GM12873 (cell line): ENCODE measurements at regions not wholly inside any gene's neighbourhood (a gene's known extent, or its start where the extent isn't known, plus 50 kb on each side); places are given as distances from the start of the nearest gene placed in this dataset.

ENCODE experiments used
- TF ChIP-seq, protein P1 (sequence below): IDR thresholded peaks from 2 replicates; pipeline ENCODE4 v1.5.1; 2012; ENCODE audit warnings: low read depth, mild to moderate bottlenecking, moderate library complexity, low read length, control low read depth; ENCODE audit not compliant: insufficient read depth; ENCODE audit errors: missing control alignments

DNA sequence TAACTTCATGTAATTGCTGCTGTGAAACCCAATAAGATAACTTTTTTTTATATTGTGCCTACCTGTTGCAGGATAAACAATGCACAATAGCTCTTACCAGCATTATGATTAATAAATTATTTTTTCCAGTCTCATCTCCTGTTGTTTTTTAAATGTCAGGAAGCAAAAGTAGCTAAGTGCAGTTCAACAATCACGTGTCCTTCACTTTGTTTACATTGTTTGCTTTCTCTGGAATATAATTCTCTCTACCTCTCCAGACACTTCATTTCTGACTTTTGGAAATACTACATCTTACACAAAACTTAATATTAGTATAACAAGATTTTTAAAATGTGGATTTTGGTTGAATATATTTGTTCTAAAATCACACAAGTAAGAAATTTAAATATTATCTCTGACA lies 1359.4 kb downstream of the SLITRK1 start:
- TF ChIP-seq, protein P1, sequence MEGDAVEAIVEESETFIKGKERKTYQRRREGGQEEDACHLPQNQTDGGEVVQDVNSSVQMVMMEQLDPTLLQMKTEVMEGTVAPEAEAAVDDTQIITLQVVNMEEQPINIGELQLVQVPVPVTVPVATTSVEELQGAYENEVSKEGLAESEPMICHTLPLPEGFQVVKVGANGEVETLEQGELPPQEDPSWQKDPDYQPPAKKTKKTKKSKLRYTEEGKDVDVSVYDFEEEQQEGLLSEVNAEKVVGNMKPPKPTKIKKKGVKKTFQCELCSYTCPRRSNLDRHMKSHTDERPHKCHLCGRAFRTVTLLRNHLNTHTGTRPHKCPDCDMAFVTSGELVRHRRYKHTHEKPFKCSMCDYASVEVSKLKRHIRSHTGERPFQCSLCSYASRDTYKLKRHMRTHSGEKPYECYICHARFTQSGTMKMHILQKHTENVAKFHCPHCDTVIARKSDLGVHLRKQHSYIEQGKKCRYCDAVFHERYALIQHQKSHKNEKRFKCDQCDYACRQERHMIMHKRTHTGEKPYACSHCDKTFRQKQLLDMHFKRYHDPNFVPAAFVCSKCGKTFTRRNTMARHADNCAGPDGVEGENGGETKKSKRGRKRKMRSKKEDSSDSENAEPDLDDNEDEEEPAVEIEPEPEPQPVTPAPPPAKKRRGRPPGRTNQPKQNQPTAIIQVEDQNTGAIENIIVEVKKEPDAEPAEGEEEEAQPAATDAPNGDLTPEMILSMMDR: no peak

DNA sequence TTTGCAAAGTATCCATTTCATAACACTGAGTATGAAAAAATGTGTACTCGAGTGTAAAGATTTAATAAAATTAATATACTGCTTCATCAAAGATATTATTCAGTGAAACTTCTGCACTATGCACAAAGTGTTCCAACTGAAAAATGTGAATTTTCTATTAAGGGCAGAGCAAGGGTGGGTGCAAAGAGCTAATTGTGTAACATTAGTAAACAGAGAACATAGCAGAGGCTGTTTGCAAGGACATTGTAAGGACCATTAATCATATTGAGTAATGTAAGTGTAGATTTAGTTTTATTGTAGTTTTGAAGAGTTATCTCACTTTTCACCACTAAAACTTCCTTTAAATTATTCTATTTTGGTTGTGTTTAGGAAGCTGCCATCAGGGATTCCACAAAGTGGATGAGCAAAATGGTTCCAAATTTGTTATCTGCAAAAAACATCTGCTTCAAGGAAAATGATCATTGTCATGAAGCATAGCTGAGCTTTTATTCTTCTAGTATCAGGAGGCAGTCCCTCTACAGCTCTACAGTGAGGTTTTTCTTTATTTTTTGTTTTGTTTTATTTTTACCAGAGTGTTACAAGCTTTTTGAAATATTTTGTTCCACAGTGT lies 1375.4 kb downstream of the SLITRK1 start:
- TF ChIP-seq, protein P1: no peak

DNA sequence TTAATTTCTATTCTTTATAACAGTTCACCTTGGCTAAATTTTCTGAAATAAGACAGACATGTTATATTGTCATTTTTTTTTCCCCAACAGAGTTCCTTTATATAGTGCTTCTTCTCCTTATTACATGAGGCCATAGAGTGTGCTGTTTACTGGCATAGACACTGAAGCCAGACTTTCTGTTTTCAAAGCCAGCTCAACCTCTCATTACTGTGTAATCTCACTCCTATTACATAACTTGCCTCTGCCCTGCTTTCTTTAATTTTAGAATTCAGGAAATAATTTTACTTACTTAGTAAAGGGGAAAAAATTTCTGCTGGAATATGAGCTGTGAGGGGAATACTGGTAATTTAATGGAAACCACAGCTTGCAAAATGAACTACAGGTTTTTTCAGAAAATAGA lies 1380.4 kb downstream of the SLITRK1 start:
- TF ChIP-seq, protein P1: no peak

DNA sequence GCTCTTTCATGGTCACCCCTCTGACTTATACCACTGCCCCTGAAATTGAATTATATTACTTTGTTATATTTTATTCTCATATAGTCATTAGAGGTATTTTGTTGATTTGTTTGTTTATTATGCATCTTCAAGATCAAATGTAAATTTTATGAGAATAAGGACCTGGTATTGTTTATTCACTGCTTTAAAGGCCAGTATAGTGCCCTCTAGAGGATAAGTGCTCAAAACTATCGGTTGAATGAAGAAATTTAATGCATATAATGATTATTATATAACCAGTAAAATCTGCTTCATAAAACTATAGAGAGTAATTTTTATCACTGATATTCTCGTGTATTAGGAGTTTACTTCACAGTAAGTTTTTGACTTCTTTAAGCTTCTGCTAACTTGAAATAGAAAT lies 1401.9 kb downstream of the SLITRK1 start:
- TF ChIP-seq, protein P1: no peak

DNA sequence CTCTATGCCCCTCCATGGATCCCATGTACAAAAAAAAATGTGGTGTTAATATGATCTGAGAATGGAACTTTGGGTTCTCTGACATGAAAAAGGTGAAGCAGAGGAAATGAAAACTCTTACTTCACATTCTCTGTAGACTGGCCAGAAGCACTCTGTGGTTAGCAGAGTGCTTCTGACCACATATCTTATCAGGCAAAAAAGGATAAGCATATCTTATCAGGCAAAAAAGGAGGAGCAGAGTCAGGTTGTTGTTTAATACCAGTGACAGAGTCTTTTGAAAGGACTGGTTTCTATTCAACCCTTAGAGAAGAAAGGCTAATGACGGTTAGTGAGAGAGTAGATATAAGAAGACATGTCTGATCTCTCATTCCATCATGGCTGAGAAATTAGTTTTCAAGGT lies 1404.8 kb downstream of the SLITRK1 start:
- TF ChIP-seq, protein P1: no peak

DNA sequence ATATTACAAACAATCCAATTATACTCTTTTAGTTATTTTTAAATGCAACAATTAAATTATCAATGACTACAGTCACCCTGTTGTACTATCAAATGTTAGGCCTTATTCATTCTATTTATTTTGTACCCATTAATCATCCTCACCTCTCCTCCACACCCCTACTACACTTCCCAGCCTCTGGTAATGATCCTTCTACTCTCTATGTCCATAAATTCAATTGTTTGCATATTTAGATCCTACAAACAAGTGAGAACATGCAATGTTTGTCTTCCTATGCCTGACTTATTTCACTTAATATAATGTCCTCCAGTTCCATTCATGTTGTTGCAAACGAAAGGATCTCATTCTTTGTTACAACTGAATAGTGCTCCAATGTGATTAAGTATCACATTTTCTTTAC lies 1414.6 kb downstream of the SLITRK1 start:
- TF ChIP-seq, protein P1: no peak

DNA sequence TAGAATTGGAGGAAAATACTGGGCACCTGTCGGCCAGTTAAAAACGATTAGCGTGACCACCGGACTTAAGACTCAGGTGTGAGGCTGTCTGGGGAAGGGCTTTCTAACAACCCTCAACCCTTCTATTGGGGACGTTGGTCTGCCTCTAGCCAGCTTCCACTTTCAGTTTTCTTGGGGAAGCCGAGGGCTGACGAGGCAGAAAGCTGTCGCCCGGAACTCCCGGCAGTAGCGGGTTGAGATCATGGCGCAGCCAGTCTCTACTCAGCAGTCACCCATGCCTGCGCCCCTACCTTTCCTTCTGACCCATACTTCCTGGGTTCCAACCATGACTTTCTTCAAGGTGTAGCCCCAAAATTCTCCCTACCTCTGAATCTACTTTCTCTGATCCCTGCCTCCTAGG lies 1424.1 kb downstream of the SLITRK1 start:
- TF ChIP-seq, protein P1: no peak
